ENCODE measurements at regions not wholly inside any gene's neighbourhood (a gene's known extent, or its start where the extent isn't known, plus 50 kb on each side); places are given as distances from the start of the nearest gene placed in this dataset.

DNA sequence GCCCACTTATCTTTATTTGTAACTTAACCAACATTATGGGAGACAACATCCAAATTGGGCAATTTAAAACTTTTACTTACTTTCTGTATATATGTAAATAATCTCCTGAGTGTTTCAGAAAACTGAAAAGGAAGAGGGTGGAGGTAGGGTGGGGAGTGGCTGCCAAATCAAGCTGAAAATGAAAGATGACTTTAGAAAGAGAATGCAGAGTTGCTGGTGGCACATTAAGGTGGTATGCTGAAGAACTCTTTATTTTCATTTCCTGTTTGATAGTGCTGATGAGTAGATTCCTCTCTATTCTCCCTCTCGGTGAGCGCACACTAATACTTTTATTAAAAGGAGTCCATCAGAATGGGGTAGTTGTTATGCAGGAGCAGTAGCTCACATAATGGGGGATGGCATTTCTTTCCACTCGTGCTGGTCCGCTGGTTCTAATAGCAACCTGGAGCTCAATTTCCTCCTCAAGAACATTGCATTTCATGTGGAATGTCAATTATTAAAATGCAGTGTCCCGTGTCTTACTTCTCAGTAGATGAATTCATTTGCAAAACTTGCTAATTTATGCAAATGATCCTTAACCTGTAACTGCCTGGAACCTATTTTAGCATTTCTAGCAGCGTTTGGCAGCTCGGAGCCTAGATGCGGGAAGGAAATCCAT lies 466.9 kb upstream of the HNRNPA3 start:
- DNase-seq, result no peak

DNA sequence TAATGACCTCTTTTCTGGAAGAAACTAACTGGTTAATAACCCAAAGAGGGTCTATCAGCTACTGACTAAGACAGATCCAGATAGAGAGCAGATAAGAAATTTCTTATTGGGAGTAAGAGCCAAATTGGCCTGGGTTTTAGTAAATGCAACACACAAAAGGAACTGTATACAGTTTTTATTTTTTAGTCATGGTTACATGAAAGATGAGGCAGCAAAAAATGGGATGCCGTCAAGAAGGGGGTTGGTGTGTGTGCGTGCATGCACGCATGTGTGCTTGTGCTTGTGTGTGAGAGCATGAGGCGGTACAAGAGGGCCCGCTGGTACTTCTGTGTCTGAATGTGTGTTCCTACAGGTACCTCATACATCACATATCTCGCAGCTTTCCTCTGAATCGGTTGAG lies 466.2 kb upstream of the HNRNPA3 start:
- no peak for DNase-seq

DNA sequence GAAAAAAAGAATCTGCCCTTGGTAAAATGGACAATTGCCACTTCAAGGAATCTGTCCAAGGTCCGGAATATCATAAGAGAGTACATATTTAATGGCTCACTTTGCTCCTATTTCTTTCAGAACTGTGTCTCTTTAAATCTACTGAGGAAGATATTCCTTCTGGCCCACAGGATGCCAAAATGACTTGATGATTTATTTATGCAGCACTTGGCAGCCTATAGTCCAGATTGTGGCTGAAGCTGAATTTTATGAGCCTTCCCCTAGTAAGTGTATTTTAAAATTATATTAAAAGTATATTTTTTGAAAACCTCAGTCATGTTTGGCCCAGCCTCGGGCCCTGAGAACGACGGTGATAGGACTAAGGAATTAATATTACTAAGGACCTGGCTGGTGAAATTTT lies 465.1 kb upstream of the HNRNPA3 start:
- no peak for DNase-seq

- DNase-seq, result no peak
Measured at GRCh38 chr2:176747928-176748327, 464.7 kb upstream of the HNRNPA3 start.

GRCh38 chr2:176748662-176749061 lies 463.9 kb upstream of the HNRNPA3 start:
- DNase-seq, result no peak

GRCh38 chr2:176751314-176752227 lies 461.0 kb upstream of the HNRNPA3 start:
- no peak for DNase-seq

DNA sequence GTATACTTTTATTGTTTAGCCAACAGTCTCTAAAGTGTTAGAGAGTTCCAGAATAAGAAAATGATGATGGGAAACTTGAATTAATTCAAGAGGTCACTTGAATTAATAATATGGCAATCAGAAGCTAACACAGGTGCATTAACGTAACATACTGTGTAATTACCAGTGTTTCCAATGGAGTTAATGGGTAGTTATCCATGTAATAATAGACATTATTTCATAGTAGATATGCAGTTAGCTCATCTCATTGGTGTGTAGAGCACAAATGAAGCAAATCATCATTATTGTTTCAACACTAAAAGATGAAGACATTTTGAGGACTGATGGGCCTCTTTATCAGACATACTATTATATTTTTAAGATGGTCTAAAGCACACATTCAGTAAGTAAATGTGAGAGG lies 460.3 kb upstream of the HNRNPA3 start:
- no peak for DNase-seq

GRCh38 chr2:176753205-176753604 lies 459.4 kb upstream of the HNRNPA3 start:
- DNase-seq, result no peak

- no peak for DNase-seq
Measured at GRCh38 chr2:176753752-176754474, 458.7 kb upstream of the HNRNPA3 start.

GRCh38 chr2:176755537-176756135 lies 457.0 kb upstream of the HNRNPA3 start:
- no peak for DNase-seq

DNA sequence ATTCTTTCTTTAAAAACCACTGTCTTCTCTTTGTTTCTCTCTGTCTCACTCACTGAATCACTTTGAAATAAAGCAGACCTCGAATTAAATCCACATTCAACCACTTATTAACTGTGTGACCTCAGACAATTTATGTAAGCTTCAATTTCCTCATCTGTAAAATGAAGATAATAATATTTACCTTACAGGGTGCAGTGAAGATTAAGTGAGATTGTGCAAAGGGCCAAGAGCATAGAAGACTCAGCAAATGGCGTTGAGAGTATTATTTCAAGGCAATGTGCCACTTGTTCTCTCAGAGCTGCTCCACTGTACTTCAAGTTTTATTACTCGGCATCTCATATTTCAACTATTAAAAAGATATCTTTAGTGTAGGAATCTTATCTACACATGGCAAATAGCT lies 454.2 kb upstream of the HNRNPA3 start:
- no peak for DNase-seq

- DNase-seq, result no peak
Measured at GRCh38 chr2:176760439-176760838, 452.2 kb upstream of the HNRNPA3 start.

GRCh38 chr2:176763130-176763529 lies 449.5 kb upstream of the HNRNPA3 start:
- DNase-seq, result no peak

- DNase-seq, result no peak
Measured at GRCh38 chr2:176763851-176764404, 448.7 kb upstream of the HNRNPA3 start.

DNA sequence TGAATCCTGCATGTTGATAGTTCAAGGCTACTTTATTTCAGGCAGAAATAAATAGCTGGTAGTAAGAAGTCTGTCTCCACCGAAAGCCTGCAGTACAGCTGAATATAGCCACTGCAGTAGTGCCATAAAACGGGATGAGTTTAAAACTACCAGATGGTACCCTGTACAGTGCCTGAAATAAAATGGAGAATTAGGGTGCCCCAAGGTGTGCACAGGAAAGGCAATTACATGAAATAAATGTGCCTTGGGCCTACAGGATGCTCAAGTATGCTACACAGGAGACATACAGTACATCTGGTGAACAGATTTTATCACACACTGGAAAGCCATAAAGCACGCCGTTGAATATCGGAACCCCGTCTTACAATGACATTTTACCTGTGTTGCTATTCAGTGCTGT lies 447.7 kb upstream of the HNRNPA3 start:
- no peak for DNase-seq

DNA sequence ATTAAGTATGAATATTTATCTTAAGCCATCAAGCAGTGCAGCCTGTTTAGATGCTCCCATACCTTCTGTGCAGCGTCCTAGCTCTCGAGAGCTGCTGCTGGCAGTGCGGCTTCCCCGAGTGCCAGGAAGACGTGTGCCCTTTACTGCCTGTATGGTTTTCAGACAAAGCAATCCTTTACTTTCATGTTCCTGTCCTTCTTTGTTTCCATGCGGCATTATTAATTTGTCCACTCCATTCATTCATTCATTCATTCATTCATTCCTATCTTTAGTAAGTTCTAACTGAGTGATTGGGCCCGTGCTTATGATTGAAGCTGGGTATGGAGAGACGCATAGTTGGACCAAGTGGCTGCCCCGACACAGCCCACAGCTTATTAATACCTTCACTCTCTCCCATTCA lies 446.6 kb upstream of the HNRNPA3 start:
- no peak for DNase-seq

- DNase-seq, result no peak
Measured at GRCh38 chr2:176768185-176768584, 444.4 kb upstream of the HNRNPA3 start.

- no peak for DNase-seq
Measured at GRCh38 chr2:176769021-176769420, 443.6 kb upstream of the HNRNPA3 start.

DNA sequence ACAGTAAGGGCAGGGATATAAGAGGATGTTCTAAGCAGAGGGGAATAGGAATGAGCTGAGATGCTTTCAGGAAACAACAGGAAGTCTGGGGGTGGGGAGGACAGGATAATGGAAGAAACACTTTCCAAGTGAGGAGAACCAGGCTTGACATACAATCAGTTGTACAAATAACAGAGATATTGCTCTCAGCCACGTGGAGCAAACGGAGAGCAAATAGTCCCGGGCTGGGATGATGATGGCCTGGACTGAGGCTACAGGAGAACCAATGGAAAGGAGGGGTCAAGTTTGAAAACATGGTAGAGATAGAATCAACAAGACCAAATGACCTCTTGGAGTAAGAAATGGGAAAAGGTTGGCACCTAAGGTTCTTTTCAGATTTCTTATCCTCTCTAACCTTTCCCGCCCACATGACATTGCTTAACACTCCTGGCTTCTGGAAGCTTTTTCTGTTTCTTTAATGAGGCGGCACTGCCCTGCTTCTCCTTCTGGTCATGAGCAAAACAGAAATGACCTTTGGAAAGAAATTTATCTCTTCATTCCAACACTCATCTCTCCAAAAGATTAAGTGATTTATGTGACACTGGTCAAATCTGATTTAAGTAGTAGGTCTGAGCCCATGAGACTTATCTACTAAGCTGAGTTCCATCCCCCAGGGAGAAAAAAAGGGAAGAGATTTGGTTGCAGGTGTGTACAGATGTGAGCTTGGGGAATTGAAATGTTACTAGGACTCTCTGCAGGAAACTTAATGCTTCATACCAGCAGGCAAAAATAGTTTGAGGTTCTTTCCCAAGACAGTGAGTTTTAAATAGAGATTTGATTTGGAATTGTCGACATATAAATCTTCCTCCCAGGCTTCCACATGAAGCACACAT lies 442.9 kb upstream of the HNRNPA3 start:
- DNase-seq, result no peak

- no peak for DNase-seq
Measured at GRCh38 chr2:176772816-176773215, 439.8 kb upstream of the HNRNPA3 start.

DNA sequence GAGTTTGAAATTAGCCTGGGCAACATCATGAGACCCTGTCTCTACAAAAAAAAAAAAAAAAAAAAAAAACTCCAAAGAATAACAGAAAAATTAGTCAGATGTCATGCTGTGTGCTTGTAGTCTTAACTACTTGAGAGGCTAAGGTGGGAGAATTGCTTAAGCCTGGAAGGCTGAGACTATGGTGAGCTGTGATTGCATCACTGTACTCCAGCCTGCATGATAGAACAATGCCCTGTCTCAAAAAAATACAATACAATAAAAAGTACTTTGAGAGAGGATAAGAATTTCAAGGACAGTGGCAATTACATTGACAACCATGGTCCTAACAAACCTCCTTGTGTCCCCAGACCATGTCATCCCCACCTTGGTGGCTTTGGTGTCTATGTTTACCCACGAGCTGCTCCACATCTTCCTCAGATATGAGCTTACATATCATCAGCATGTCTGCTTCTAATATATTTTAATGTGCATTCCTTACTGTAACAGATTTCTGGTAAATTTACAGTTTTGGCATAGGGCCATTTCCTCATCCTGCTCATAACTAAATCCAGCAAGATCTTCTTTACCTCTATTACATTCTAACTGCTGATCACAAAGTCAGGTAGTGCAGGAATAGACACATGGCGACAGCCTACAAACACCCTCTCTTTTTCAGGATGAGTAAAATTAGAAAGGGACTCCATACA lies 437.7 kb upstream of the HNRNPA3 start:
- no peak for DNase-seq
